ENCODE measurements at regions not wholly inside any gene's neighbourhood (a gene's known extent, or its start where the extent isn't known, plus 50 kb on each side); places are given as distances from the start of the nearest gene placed in this dataset.

DNA sequence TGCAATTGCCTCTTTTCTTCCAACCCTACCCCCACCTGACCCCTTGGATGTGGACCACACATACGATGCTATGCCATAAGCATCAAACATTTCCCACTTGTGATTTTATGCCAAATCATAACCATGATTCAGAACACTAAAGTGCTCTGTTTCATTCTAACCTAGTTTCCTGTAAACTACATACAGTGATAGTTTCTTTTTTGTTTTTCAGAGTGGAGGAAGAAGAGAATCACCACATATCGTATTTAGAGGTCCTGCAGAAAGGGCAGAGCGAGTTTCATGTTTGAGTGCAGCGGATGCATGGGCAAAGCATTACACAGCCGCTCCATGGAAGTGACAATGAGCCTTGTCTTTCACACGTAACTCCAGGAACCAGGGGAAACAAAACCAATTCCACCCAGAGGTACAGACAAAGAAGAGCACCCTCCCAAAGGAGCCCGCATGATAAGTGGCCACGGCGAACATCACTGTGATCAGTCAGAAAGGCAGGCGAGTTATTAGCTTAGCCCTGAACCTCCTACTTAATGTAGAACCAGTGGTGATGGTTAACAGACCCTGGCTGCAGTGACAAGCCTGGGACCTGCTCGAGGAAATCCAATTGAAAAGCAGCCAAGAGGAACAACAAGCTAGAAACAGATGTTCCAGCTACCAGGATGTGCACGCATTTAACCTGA is 64.0 kb upstream of the ZNF281 start:
- peaks cover 46% of the 10 kb centered on the region for H3K4me1 Mint-ChIP-seq
- H3K36me3 Mint-ChIP-seq (ENCODE audit: low read depth) = no peaks in the 10 kb centered on the region
- no peaks in the 10 kb centered on the region for H3K9me3 Mint-ChIP-seq
- peak overlapping the region; percentile 41 for H3K27ac Mint-ChIP-seq
- peak overlapping the region; percentile 53 for H3K4me3 Mint-ChIP-seq
- ATAC-seq (peak; percentile 85), DNase-seq (no peak)
- H3K27me3 Mint-ChIP-seq = peaks cover 34% of the 10 kb centered on the region

DNA sequence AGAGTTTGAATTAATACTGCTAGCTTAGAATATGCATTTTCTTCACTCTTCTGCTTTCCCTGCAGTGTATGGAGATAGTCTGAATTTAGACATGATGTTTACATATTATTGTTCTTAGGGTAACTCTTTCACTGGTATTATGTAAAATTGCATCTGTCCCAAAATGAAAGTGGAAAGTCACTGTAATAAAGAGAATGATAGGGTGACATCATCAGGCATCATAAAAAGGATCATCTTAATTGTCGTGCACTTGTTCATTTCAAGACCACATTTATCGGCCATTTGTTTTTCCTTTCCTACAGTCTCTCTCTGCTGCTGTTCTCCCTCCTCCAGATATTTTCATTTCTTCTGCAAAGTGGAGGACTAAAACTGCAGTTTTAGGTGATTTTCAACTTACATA is 61.9 kb upstream of the ZNF281 start:
- ATAC-seq (peak; percentile 35), DNase-seq (no peak)
- no peaks in the 10 kb centered on the region for H3K36me3 Mint-ChIP-seq (ENCODE audit: low read depth)
- peaks cover 42% of the 10 kb centered on the region for H3K4me1 Mint-ChIP-seq
- H3K27me3 Mint-ChIP-seq = peaks cover 28% of the 10 kb centered on the region
- no peak overlapping the region for H3K27ac Mint-ChIP-seq
- H3K4me3 Mint-ChIP-seq = no peak overlapping the region
- no peaks in the 10 kb centered on the region for H3K9me3 Mint-ChIP-seq

DNA sequence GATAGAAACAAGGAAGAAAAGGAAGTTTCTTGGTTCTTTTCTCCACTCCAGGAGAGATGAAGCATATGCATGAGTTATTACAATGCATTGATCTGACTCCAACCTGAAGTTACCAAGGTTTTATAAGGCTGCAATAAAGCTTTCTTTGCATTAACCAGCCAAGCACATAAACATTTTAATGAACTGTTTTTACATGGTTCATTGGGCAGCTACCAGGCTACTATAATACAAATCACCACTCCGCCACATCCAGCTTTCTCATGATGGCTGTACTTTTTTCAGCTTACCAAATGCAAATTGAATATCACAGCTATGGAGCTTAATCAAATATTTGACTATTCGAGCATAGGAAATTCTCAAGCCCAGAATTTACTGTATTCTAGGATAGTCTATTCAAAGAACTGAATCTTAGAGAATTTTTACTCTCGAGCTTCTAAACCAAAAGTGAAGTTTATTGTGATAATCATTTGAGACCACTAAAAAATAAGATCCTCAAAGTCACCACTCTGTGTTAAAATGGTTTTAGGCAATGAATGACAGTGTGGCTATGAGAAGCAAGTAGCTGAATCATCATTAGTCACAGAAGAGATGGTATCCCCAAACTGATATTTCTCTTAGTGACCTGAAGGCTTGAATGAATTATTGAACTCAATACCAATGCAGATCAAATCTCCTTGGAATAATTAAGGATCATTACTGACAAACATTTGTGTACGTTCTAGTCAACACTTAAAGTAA is 58.6 kb upstream of the ZNF281 start:
- Mint-ChIP-seq H3K4me1 (peaks cover 21% of the 10 kb centered on the region), H3K9me3 (no peaks in the 10 kb centered on the region), H3K27ac (no peak overlapping the region), H3K4me3 (no peak overlapping the region), H3K36me3 (ENCODE audit: low read depth) (no peaks in the 10 kb centered on the region), H3K27me3 (peaks cover 18% of the 10 kb centered on the region)
- no peak for DNase-seq
- no peak for ATAC-seq

DNA sequence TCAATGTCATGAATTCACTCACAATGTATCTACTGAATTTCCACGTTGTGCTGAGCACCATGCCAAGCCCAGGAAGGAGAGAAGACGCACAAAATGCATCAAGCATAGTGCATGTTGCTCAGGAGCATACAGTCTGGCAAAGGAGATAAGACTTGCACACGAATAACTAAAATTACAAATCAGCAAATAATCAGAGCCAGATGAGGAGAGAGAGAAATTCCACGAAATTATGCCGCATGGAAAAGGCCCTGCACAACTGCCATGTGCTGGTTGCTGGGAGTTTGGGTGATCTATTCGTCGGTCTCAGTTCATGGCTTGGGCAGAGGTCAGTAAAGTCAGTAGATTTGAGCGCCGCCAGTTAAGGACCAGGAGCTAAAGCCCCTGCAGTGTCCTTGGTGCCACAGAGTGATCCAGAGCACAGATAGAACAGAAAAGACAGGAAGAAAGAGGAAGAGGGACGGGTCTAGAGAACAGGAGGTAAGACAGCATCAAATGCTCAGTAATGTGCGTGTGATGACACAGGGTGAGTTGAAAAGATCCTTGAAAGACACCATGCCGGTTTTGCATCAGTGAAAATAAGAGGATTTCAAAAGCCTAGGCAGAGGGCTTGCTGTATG is 55.1 kb upstream of the ZNF281 start:
- DNase-seq = no peak
- Mint-ChIP-seq H3K9me3 (no peaks in the 10 kb centered on the region), H3K4me3 (no peak overlapping the region), H3K27me3 (peaks cover 11% of the 10 kb centered on the region), H3K27ac (no peak overlapping the region), H3K4me1 (no peaks in the 10 kb centered on the region), H3K36me3 (ENCODE audit: low read depth) (no peaks in the 10 kb centered on the region)
- no peak for ATAC-seq

All from activated naive CD8-positive, alpha-beta T cell treated with anti-CD3 and anti-CD28 coated beads, Interleukin-2, amount 50 U/mL, for 24 hours (primary cell).